GM12873 (cell line): ENCODE measurements at regions not wholly inside any gene's neighbourhood (a gene's known extent, or its start where the extent isn't known, plus 50 kb on each side); places are given as distances from the start of the nearest gene placed in this dataset.

Experiments
- CTCF ChIP-seq: IDR thresholded peaks from 2 replicates; pipeline ENCODE4 v1.5.1; 2012; ENCODE audit warnings: low read depth, mild to moderate bottlenecking, moderate library complexity, low read length, control low read depth; ENCODE audit not compliant: insufficient read depth; ENCODE audit errors: missing control alignments

GRCh38 chr17:77323413-77324171 is 182.8 kb downstream of the SEC14L1 start:
- TF ChIP-seq CTCF: no peak

GRCh38 chr17:77324227-77324626 is 183.5 kb downstream of the SEC14L1 start:
- TF ChIP-seq CTCF: no peak

GRCh38 chr17:77325577-77326075 is 184.9 kb downstream of the SEC14L1 start:
- no peak for TF ChIP-seq CTCF

GRCh38 chr17:77326076-77326591 is 185.4 kb downstream of the SEC14L1 start:
- no peak for TF ChIP-seq CTCF

- no peak for TF ChIP-seq CTCF
Measured at GRCh38 chr17:77326636-77327035, 185.9 kb downstream of the SEC14L1 start.

GRCh38 chr17:77327181-77327565 is 186.4 kb downstream of the SEC14L1 start:
- TF ChIP-seq CTCF: no peak

- TF ChIP-seq CTCF: no peak
Measured at GRCh38 chr17:77327566-77328464, 187.0 kb downstream of the SEC14L1 start.
